ENCODE measurements at regions not wholly inside any gene's neighbourhood (a gene's known extent, or its start where the extent isn't known, plus 50 kb on each side); places are given as distances from the start of the nearest gene placed in this dataset.
A peak's percentile ranks its signal among the peaks of the same experiment; 100 is the strongest.

- H3K4me3 ChIP-seq: no peak overlapping the region
- no peak for TF ChIP-seq CTCF (IDR thresholded peaks at IDR 0.05; ENCODE audit: control extremely low read depth, extremely low read depth)
- DNase-seq (peak in 2 of 3 donors; percentile 49 to 73), ATAC-seq (ENCODE audit: insufficient read depth, low FRiP score) (peak; percentile 47)
- WGBS, 2 donors: 43 to 72% methylated on average over 4 of the region's 4 CpGs
- no peaks in the 10 kb centered on the region for H3K27me3 ChIP-seq (ENCODE audit: control insufficient read depth in 3 of 3, insufficient read depth in 3 of 3, low read length in 2 of 3)
- H3K9ac ChIP-seq (ENCODE audit: insufficient read depth in 1 of 2, low read length in 2 of 2): no peak overlapping the region
- peak overlapping the region in 1 of 2 donors; percentile 63 for H3K27ac ChIP-seq (ENCODE audit: low read depth in 1 of 2, low read length in 1 of 2)
- H3K9me3 ChIP-seq (ENCODE audit: control insufficient read depth in 4 of 4, insufficient read depth in 3 of 4, low read length in 3 of 4): peaks cover 0 to 3% (median 0%) of the 10 kb centered on the region in 4 donors
- peaks cover 0 to 4% (median 0%) of the 10 kb centered on the region in 5 donors for H3K4me1 ChIP-seq (ENCODE audit: control insufficient read depth in 5 of 5, insufficient read depth in 5 of 5, low read length in 5 of 5)
- H3K36me3 ChIP-seq (ENCODE audit: control insufficient read depth in 4 of 4, insufficient read depth in 4 of 4, low read length in 4 of 4): no peaks in the 10 kb centered on the region
These were observed 122.3 kb upstream of the RAI14 start for GRCh38 chr5:34533582-34534522.

GRCh38 chr5:34534523-34535103 lies 121.5 kb upstream of the RAI14 start:
- H3K4me3 ChIP-seq: no peak overlapping the region
- 63 to 82% methylated on average over 4 of the region's 4 CpGs for WGBS, 2 donors
- H3K4me1 ChIP-seq (ENCODE audit: control insufficient read depth in 5 of 5, insufficient read depth in 5 of 5, low read length in 5 of 5): peaks cover 0 to 4% (median 0%) of the 10 kb centered on the region in 5 donors
- H3K27me3 ChIP-seq (ENCODE audit: control insufficient read depth in 3 of 3, insufficient read depth in 3 of 3, low read length in 2 of 3): no peaks in the 10 kb centered on the region
- no peak overlapping the region for H3K9ac ChIP-seq (ENCODE audit: insufficient read depth in 1 of 2, low read length in 2 of 2)
- H3K9me3 ChIP-seq (ENCODE audit: control insufficient read depth in 4 of 4, insufficient read depth in 3 of 4, low read length in 3 of 4): peaks cover 0 to 3% (median 0%) of the 10 kb centered on the region in 4 donors
- ATAC-seq (ENCODE audit: insufficient read depth, low FRiP score) (no peak), DNase-seq (peak in 1 of 3 donors; percentile 52)
- TF ChIP-seq CTCF (IDR thresholded peaks at IDR 0.05; ENCODE audit: control extremely low read depth, extremely low read depth): no peak
- no peaks in the 10 kb centered on the region for H3K36me3 ChIP-seq (ENCODE audit: control insufficient read depth in 4 of 4, insufficient read depth in 4 of 4, low read length in 4 of 4)
- peak overlapping the region in 1 of 2 donors; percentile 63 for H3K27ac ChIP-seq (ENCODE audit: low read depth in 1 of 2, low read length in 1 of 2)

- ATAC-seq (ENCODE audit: insufficient read depth, low FRiP score): no peak
- TF ChIP-seq CTCF (IDR thresholded peaks at IDR 0.05; ENCODE audit: control extremely low read depth, extremely low read depth): no peak
- no peak overlapping the region for H3K4me3 ChIP-seq
- H3K36me3 ChIP-seq (ENCODE audit: control insufficient read depth in 4 of 4, insufficient read depth in 4 of 4, low read length in 4 of 4): no peaks in the 10 kb centered on the region
- WGBS, 2 donors: 70 to 90% methylated on average over 1 of the region's 1 CpG
- no peak overlapping the region for H3K9ac ChIP-seq (ENCODE audit: insufficient read depth in 1 of 2, low read length in 2 of 2)
- H3K27ac ChIP-seq (ENCODE audit: low read depth in 1 of 2, low read length in 1 of 2): no peak overlapping the region
- H3K27me3 ChIP-seq (ENCODE audit: control insufficient read depth in 3 of 3, insufficient read depth in 3 of 3, low read length in 2 of 3): no peaks in the 10 kb centered on the region
- peaks cover 0 to 3% (median 0%) of the 10 kb centered on the region in 4 donors for H3K9me3 ChIP-seq (ENCODE audit: control insufficient read depth in 4 of 4, insufficient read depth in 3 of 4, low read length in 3 of 4)
- H3K4me1 ChIP-seq (ENCODE audit: control insufficient read depth in 5 of 5, insufficient read depth in 5 of 5, low read length in 5 of 5): peaks cover 0 to 4% (median 0%) of the 10 kb centered on the region in 5 donors
- DNase-seq: no peak
These were observed 120.7 kb upstream of the RAI14 start for GRCh38 chr5:34535433-34535832.

All from lung (tissue), 11 donors.